H9 (cell line): ENCODE measurements at regions not wholly inside any gene's neighbourhood (a gene's known extent, or its start where the extent isn't known, plus 50 kb on each side); places are given as distances from the start of the nearest gene placed in this dataset.

Experiments
- DNase-seq: peaks from one replicate; pipeline ENCODE4 v3.0.0-alpha.2; 2017
- H2AFZ ChIP-seq: one replicate; pipeline ENCODE4 v1.6.1; 2013; ENCODE audit warnings: mild to moderate bottlenecking, low read length, control low read depth, moderate library complexity
- H2AK5ac ChIP-seq: 2 replicates; pipeline ENCODE4 v1.6.1; 2013; ENCODE audit warnings: low read length, control low read depth, mixed read lengths; ENCODE audit not compliant: insufficient read length
- H2BK120ac ChIP-seq: one replicate; pipeline ENCODE4 v1.6.1; 2013; ENCODE audit warnings: low read depth, mild to moderate bottlenecking, low read length, control low read depth, inconsistent platforms; ENCODE audit not compliant: poor library complexity, severe bottlenecking
- H2BK12ac ChIP-seq: 2 replicates; pipeline ENCODE4 v1.6.1; 2013; ENCODE audit warnings: low read length, control low read depth, mixed read lengths, low read depth; ENCODE audit not compliant: insufficient read length
- H2BK15ac ChIP-seq: 2 replicates; pipeline ENCODE4 v1.6.1; 2013; ENCODE audit warnings: low read depth, low read length, control low read depth
- H2BK20ac ChIP-seq: one replicate; pipeline ENCODE4 v1.6.1; 2013; ENCODE audit warnings: low read depth, mild to moderate bottlenecking, low read length, control low read depth, inconsistent platforms; ENCODE audit not compliant: poor library complexity, severe bottlenecking
- H2BK5ac ChIP-seq: 2 replicates; pipeline ENCODE4 v1.6.1; 2013; ENCODE audit warnings: low read length, control low read depth, mixed read lengths; ENCODE audit not compliant: insufficient read length
- H3K14ac ChIP-seq: 2 replicates; pipeline ENCODE4 v1.6.1; 2013; ENCODE audit warnings: low read length, control low read depth; ENCODE audit not compliant: insufficient read depth
- H3K18ac ChIP-seq: 2 replicates; pipeline ENCODE4 v1.6.1; 2013; ENCODE audit warnings: low read depth, mild to moderate bottlenecking, mixed read lengths, low read length, control low read depth; ENCODE audit not compliant: insufficient read length
- H3K23ac ChIP-seq: 2 replicates; pipeline ENCODE4 v1.6.1; 2013; ENCODE audit warnings: low read length, control low read depth, mixed read lengths, low read depth; ENCODE audit not compliant: insufficient read length
- H3K23me2 ChIP-seq: 2 replicates; pipeline ENCODE4 v1.6.1; 2013; ENCODE audit warnings: low read depth, mild to moderate bottlenecking, mixed read lengths, low read length, control low read depth; ENCODE audit not compliant: insufficient read length, poor library complexity, severe bottlenecking
- H3K27ac ChIP-seq: 2 replicates; pipeline ENCODE4 v1.5.1; 2013; ENCODE audit warnings: low read length, control low read depth, mixed read lengths, low read depth; ENCODE audit not compliant: insufficient read length
- H3K27me3 ChIP-seq: 2 replicates; pipeline ENCODE4 v1.6.1; 2013; ENCODE audit warnings: low read length, control low read depth, inconsistent platforms; ENCODE audit not compliant: insufficient read depth
- H3K4ac ChIP-seq: 2 replicates; pipeline ENCODE4 v1.6.1; 2013; ENCODE audit warnings: low read depth, mild to moderate bottlenecking, control low read depth, inconsistent platforms, low read length, moderate library complexity
- H3K4me1 ChIP-seq: 2 replicates; pipeline ENCODE4 v1.6.1; 2013; ENCODE audit warnings: low read length, control low read depth, inconsistent platforms; ENCODE audit not compliant: insufficient read depth
- H3K4me2 ChIP-seq: 2 replicates; pipeline ENCODE4 v1.6.1; 2013; ENCODE audit warnings: low read length, control low read depth, mixed read lengths; ENCODE audit not compliant: insufficient read length, insufficient read depth
- H3K56ac ChIP-seq: 2 replicates; pipeline ENCODE4 v1.6.1; 2013; ENCODE audit warnings: low read depth, mild to moderate bottlenecking, mixed read lengths, low read length, control low read depth; ENCODE audit not compliant: insufficient read length
- H3K79me1 ChIP-seq: 2 replicates; pipeline ENCODE4 v1.6.1; 2013; ENCODE audit warnings: low read depth, mild to moderate bottlenecking, moderate library complexity, low read length, control low read depth, inconsistent platforms; ENCODE audit not compliant: insufficient read depth, poor library complexity, severe bottlenecking
- H3K79me2 ChIP-seq: 2 replicates; pipeline ENCODE4 v1.6.1; 2013; ENCODE audit warnings: low read length, control low read depth, inconsistent platforms; ENCODE audit not compliant: insufficient read depth
- H3K9ac ChIP-seq: 2 replicates; pipeline ENCODE4 v1.6.1; 2013; ENCODE audit warnings: low read length, control low read depth, mixed read lengths; ENCODE audit not compliant: insufficient read length; ENCODE audit errors: extremely low read depth
- H3K9me3 ChIP-seq: one replicate; pipeline ENCODE4 v1.6.1; 2013; ENCODE audit warnings: low read depth, low read length, inconsistent platforms; ENCODE audit not compliant: control insufficient read depth
- H3T11ph ChIP-seq: one replicate; pipeline ENCODE4 v1.6.1; 2013; ENCODE audit warnings: mild to moderate bottlenecking, low read length, control low read depth, inconsistent platforms
- H4K20me1 ChIP-seq: one replicate; pipeline ENCODE4 v1.6.1; 2013; ENCODE audit not compliant: control insufficient read depth, insufficient read length, insufficient read depth
- H4K5ac ChIP-seq: 2 replicates; pipeline ENCODE4 v1.6.1; 2013; ENCODE audit warnings: low read depth, mild to moderate bottlenecking, mixed read lengths, low read length, control low read depth; ENCODE audit not compliant: insufficient read length
- H4K8ac ChIP-seq: replicated peaks from 2 replicates; pipeline ENCODE4 v1.6.1; 2013; ENCODE audit warnings: low read length, control low read depth, mixed read lengths, low read depth; ENCODE audit not compliant: insufficient read length
- H4K91ac ChIP-seq: 2 replicates; pipeline ENCODE4 v1.6.1; 2013; ENCODE audit warnings: low read depth, mild to moderate bottlenecking, moderate library complexity, mixed read lengths, low read length, control low read depth; ENCODE audit not compliant: insufficient read length
- H3K27ac Mint-ChIP-seq, 3 experiments: 2 replicates in 2 of 3; 3 replicates in 1 of 3; pipeline ENCODE4 v1.8.0; 2020 to 2021; ENCODE audit warnings: mixed read lengths in 3 of 3, mild to moderate bottlenecking in 1 of 3, moderate library complexity in 1 of 3
- H3K27me3 Mint-ChIP-seq: 2 replicates; pipeline ENCODE4 v1.8.0; 2021; ENCODE audit warnings: low read depth, mild to moderate bottlenecking, moderate library complexity, mixed read lengths
- H3K36me3 Mint-ChIP-seq, 3 experiments: 2 replicates in 2 of 3; 3 replicates in 1 of 3; pipeline ENCODE4 v1.8.0; 2020 to 2021; ENCODE audit warnings: low read depth in 3 of 3, mixed read lengths in 3 of 3; ENCODE audit not compliant: insufficient read depth in 1 of 3
- H3K4me1 Mint-ChIP-seq, 2 experiments: 2 replicates each; pipeline ENCODE4 v1.8.0; 2020; ENCODE audit warnings: mixed read lengths in 2 of 2
- H3K4me3 Mint-ChIP-seq, 2 experiments: 2 replicates in 1 of 2; 3 replicates in 1 of 2; pipeline ENCODE4 v1.8.0; 2020 to 2021; ENCODE audit warnings: mild to moderate bottlenecking in 2 of 2, mixed read lengths in 2 of 2, moderate library complexity in 1 of 2
- H3K9me3 Mint-ChIP-seq, 2 experiments: 2 replicates in 1 of 2; 3 replicates in 1 of 2; pipeline ENCODE4 v1.8.0; 2020; ENCODE audit warnings: mild to moderate bottlenecking in 2 of 2, mixed read lengths in 2 of 2, moderate library complexity in 1 of 2
- CTCF ChIP-seq: fragments of 200-600 bp; sonication (generic); conservative IDR thresholded peaks from 3 replicates; pipeline ENCODE4 v1.8.0; 2021; ENCODE audit warnings: antibody characterized with exemption, mild to moderate bottlenecking
- WGBS: extraction: QIAGEN DNeasy Blood & Tissue Kit; methylation state at CpG from one replicate; pipeline ENCODE4 v1.1.7; 2013; ENCODE audit warnings: missing lambda C conversion rate, low lambda C conversion rate, mixed read lengths; ENCODE audit not compliant: insufficient read length; ENCODE audit errors: extremely low coverage; 5-methylcytosine and 5-hydroxymethylcytosine counted together

- no peak for TF ChIP-seq CTCF
- H3K9me3 ChIP-seq = peaks cover 84% of the 10 kb centered on the region
Observed at GRCh38 chr15:22257047-22258008, 177.0 kb downstream of the OR4M2 start.

More at GRCh38 chr15:22257047-22258008, 177.0 kb downstream of the OR4M2 start:
- no peak overlapping the region for H3K14ac ChIP-seq
- no peaks in the 10 kb centered on the region for H3K79me1 ChIP-seq
- no CpG with 5 or more reads among the region's 109 CpGs for WGBS
- no peaks in the 10 kb centered on the region for H4K20me1 ChIP-seq
- H3K56ac ChIP-seq = no peak overlapping the region
- H4K8ac ChIP-seq = no peak overlapping the region
- no peak overlapping the region for H2AFZ ChIP-seq
- no peak overlapping the region for H3K18ac ChIP-seq
- Mint-ChIP-seq H3K4me1 (no peaks in the 10 kb centered on the region), H3K4me3 (no peak overlapping the region), H3K9me3 (peaks cover 51 to 74% of the 10 kb centered on the region in 2 experiments), H3K36me3 (peaks cover 33 to 66% (median 52%) of the 10 kb centered on the region in 3 experiments; a peak in 6 of 7 replicates), H3K27ac (no peak overlapping the region), H3K27me3 (peaks cover 14% of the 10 kb centered on the region)
- no peak overlapping the region for H2AK5ac ChIP-seq
- no peak overlapping the region for H4K91ac ChIP-seq
- H2BK5ac ChIP-seq = no peak overlapping the region
- no peak for DNase-seq
- H2BK120ac ChIP-seq = no peak overlapping the region
- no peak overlapping the region for H3K4me2 ChIP-seq
- H3K4me1 ChIP-seq = no peaks in the 10 kb centered on the region
- H3K23me2 ChIP-seq = no peaks in the 10 kb centered on the region
- H3K27me3 ChIP-seq = peaks cover 2% of the 10 kb centered on the region; the same call in 1 of the 2 replicates
- H3T11ph ChIP-seq = no peak overlapping the region
- H3K4ac ChIP-seq = no peak overlapping the region
- H3K23ac ChIP-seq = no peak overlapping the region
- H2BK20ac ChIP-seq = no peak overlapping the region
- H2BK15ac ChIP-seq = no peak overlapping the region
- H2BK12ac ChIP-seq = no peak overlapping the region
- no peak overlapping the region for H3K9ac ChIP-seq
- H3K79me2 ChIP-seq = no peaks in the 10 kb centered on the region
- H3K27ac ChIP-seq = no peak overlapping the region
- H4K5ac ChIP-seq = no peak overlapping the region
